ENCODE measurements at regions not wholly inside any gene's neighbourhood (a gene's known extent, or its start where the extent isn't known, plus 50 kb on each side); places are given as distances from the start of the nearest gene placed in this dataset.

DNA sequence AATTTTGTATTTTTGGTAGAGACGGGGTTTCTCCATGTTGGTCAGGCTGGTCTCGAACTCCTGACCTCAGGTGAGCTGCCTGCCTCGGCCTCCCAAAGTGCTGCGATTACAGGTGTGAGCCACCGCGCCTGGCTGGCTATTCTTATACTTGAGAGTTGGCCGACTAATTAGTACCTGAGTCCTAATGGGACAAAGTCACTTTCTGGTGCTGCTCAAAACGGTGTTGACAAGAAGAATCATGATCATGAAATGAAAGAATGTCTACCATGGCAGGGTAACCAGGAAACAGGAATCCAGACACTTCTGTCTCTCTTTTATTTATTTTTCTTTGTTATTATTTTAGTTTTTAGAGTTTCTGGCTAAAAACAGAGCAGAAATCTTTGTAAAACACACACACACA, 54.7 kb upstream of the RAB6D start:
- TF ChIP-seq CTCF (IDR thresholded peaks at IDR 0.05; ENCODE audit: borderline replicate concordance, extremely low read depth, low read length, poor library complexity, severe bottlenecking) (no peak), EZH2 (IDR thresholded peaks at IDR 0.05; ENCODE audit: borderline replicate concordance, low read depth, low read length, severe bottlenecking) (no peak)

All from DND-41 (cell line).